Osteocyte (in vitro differentiated cells): ENCODE measurements at regions not wholly inside any gene's neighbourhood (a gene's known extent, or its start where the extent isn't known, plus 50 kb on each side); places are given as distances from the start of the nearest gene placed in this dataset.

Experiments used
- DNase-seq: peaks from one replicate; pipeline ENCODE4 v3.0.0; 2021; ENCODE audit warnings: mixed read lengths; ENCODE audit not compliant: unreplicated experiment; ENCODE audit errors: extremely low spot score
- H3K27ac Mint-ChIP-seq: one replicate; pipeline ENCODE4 v1.8.0; 2021; ENCODE audit warnings: mild to moderate bottlenecking, mixed read lengths; ENCODE audit not compliant: unreplicated experiment
- H3K27me3 Mint-ChIP-seq: one replicate; pipeline ENCODE4 v1.8.0; 2021; ENCODE audit warnings: mixed read lengths; ENCODE audit not compliant: unreplicated experiment
- H3K36me3 Mint-ChIP-seq: one replicate; pipeline ENCODE4 v1.8.0; 2021; ENCODE audit warnings: mixed read lengths; ENCODE audit not compliant: unreplicated experiment
- H3K4me1 Mint-ChIP-seq: one replicate; pipeline ENCODE4 v1.8.0; 2021; ENCODE audit warnings: mixed read lengths; ENCODE audit not compliant: unreplicated experiment
- H3K4me3 Mint-ChIP-seq: one replicate; pipeline ENCODE4 v1.8.0; 2021; ENCODE audit warnings: mild to moderate bottlenecking, moderate library complexity, mixed read lengths; ENCODE audit not compliant: unreplicated experiment
- H3K9me3 Mint-ChIP-seq: one replicate; pipeline ENCODE4 v1.8.0; 2021; ENCODE audit warnings: mixed read lengths; ENCODE audit not compliant: unreplicated experiment
- TF ChIP-seq, protein P1 (sequence below): fragments of 200-600 bp; sonication (generic); IDR thresholded peaks from 2 replicates; pipeline ENCODE4 v1.5.0; 2021; ENCODE audit warnings: antibody characterized with exemption, mild to moderate bottlenecking, moderate library complexity

DNA sequence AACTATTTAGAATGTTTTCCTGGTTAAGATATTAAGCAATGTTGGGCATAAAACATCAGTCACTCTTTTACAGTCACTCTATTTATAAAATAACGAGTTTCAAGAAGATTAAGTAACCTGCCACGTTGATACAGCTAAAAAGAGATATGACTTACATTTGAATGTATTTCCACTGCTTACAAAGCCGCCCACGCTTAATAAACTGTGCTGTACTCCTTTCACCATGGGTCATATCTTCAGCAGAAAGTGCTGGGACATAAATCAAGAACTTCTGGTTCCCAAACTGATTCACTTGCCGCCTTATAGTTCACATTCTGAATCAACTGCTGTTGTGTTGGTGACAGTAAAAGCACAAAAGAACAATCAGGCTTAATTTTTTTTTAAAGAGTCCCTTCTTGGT is 666.7 kb downstream of the NCAM2 start:
- TF ChIP-seq, protein P1, sequence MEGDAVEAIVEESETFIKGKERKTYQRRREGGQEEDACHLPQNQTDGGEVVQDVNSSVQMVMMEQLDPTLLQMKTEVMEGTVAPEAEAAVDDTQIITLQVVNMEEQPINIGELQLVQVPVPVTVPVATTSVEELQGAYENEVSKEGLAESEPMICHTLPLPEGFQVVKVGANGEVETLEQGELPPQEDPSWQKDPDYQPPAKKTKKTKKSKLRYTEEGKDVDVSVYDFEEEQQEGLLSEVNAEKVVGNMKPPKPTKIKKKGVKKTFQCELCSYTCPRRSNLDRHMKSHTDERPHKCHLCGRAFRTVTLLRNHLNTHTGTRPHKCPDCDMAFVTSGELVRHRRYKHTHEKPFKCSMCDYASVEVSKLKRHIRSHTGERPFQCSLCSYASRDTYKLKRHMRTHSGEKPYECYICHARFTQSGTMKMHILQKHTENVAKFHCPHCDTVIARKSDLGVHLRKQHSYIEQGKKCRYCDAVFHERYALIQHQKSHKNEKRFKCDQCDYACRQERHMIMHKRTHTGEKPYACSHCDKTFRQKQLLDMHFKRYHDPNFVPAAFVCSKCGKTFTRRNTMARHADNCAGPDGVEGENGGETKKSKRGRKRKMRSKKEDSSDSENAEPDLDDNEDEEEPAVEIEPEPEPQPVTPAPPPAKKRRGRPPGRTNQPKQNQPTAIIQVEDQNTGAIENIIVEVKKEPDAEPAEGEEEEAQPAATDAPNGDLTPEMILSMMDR: no peak
- H3K4me3 Mint-ChIP-seq: no peak overlapping the region
- H3K9me3 Mint-ChIP-seq: no peaks in the 10 kb centered on the region
- H3K36me3 Mint-ChIP-seq: no peaks in the 10 kb centered on the region
- H3K4me1 Mint-ChIP-seq: no peaks in the 10 kb centered on the region
- no peak for DNase-seq
- H3K27me3 Mint-ChIP-seq: no peaks in the 10 kb centered on the region
- H3K27ac Mint-ChIP-seq: no peak overlapping the region

DNA sequence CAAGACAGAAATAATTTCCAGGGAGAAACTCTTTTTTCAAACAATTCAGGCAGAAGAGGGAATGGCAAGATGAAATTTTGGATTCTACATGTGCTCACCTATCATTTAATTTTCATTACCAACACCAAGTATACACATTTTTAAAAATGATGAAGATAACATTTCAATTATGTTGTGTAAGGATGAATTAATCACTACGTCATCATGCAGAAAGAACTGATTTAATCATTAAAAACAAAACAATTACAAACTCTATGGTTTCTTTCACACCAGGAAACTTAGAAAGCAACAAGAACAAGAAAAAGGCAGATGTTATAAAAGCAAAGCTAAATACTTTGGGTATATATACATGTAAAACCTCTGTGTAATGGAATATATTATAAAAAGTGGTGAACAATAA is 668.5 kb downstream of the NCAM2 start:
- DNase-seq: no peak
- no peaks in the 10 kb centered on the region for H3K9me3 Mint-ChIP-seq
- H3K27me3 Mint-ChIP-seq: no peaks in the 10 kb centered on the region
- no peak overlapping the region for H3K4me3 Mint-ChIP-seq
- no peaks in the 10 kb centered on the region for H3K36me3 Mint-ChIP-seq
- no peak overlapping the region for H3K27ac Mint-ChIP-seq
- H3K4me1 Mint-ChIP-seq: peaks cover under 1% of the 10 kb centered on the region
- TF ChIP-seq, protein P1: no peak

DNA sequence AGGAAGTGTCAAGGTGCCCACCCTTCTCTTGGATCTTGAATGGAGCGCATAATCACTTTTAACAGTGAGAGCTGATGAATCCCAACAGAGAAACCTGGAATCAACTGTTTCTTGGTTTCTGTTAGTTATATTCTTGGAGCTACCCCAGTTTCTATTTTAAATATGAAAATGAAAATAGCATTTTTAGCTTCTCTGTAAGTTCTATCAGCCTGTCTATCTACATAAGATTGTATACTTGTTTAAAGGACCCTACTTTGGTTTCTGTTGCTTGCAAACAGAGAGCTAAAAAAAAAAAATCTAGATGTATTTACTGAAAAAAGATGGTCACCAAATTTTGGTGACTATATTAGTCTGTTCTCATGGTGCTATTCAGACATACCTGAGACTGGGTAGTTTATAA is 670.0 kb downstream of the NCAM2 start:
- no peaks in the 10 kb centered on the region for H3K9me3 Mint-ChIP-seq
- H3K27me3 Mint-ChIP-seq: no peaks in the 10 kb centered on the region
- no peak for DNase-seq
- H3K4me1 Mint-ChIP-seq: peaks cover 2% of the 10 kb centered on the region
- no peak overlapping the region for H3K27ac Mint-ChIP-seq
- TF ChIP-seq, protein P1: no peak
- no peak overlapping the region for H3K4me3 Mint-ChIP-seq
- no peaks in the 10 kb centered on the region for H3K36me3 Mint-ChIP-seq

DNA sequence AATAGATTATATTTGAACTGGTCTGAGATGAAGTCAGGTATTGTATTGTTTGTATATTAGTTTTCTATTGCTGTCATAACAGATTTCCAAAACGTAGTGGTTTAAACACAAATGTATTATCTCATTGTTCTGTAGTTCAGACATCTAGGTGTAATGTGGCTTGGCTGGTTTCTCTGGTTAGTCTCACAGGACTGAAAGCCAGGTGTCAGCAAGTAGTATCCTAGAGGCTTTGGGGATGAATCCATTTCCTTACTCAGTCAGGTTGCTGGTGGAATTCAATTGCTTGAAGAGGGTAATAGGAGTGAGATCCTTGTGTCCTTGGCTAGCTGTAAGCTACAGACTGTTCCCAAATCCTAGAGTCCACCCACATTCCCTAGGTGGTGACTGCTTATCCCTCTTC is 675.8 kb downstream of the NCAM2 start:
- Mint-ChIP-seq H3K4me1 (peaks cover 2% of the 10 kb centered on the region), H3K9me3 (peaks cover 10% of the 10 kb centered on the region), H3K36me3 (no peaks in the 10 kb centered on the region), H3K27me3 (no peaks in the 10 kb centered on the region), H3K27ac (no peak overlapping the region), H3K4me3 (no peak overlapping the region)
- TF ChIP-seq, protein P1: no peak
- no peak for DNase-seq

DNA sequence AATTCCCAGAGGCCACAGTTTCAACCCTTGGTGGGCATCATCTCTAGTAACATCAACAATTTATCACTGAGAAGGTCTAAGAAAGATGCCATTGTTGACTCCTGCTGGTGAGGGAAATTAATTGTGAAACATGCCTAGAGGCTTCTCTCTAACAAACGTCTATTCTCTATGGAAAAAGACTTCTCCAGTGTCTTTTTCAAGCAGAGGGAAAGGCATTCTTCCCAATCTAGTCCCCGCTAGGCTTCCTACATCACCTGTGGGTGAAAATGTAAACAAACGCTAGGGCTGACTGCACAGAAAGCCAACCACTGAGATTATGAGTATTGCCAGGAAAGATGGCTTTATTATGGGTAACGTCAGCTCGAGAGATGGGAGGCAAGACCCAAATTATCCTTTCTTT is 677.4 kb downstream of the NCAM2 start:
- no peaks in the 10 kb centered on the region for H3K36me3 Mint-ChIP-seq
- TF ChIP-seq, protein P1: no peak
- H3K9me3 Mint-ChIP-seq: peaks cover 26% of the 10 kb centered on the region
- H3K4me3 Mint-ChIP-seq: no peak overlapping the region
- no peaks in the 10 kb centered on the region for H3K27me3 Mint-ChIP-seq
- no peak for DNase-seq
- peaks cover 2% of the 10 kb centered on the region for H3K4me1 Mint-ChIP-seq
- H3K27ac Mint-ChIP-seq: no peak overlapping the region
